BE2C (cell line): ENCODE measurements at regions not wholly inside any gene's neighbourhood (a gene's known extent, or its start where the extent isn't known, plus 50 kb on each side); places are given as distances from the start of the nearest gene placed in this dataset.

Experiments used
- DNase-seq: peaks from one replicate; pipeline ENCODE4 v3.0.0-alpha.2; 2020
- H3K27me3 ChIP-seq: fragments of 250-450 bp; sonication (Bioruptor Pico); 2 replicates; pipeline ENCODE4 v1.5.1; 2020; ENCODE audit warnings: mild to moderate bottlenecking
- H3K36me3 ChIP-seq: fragments of 250-450 bp; sonication (Bioruptor Pico); 2 replicates; pipeline ENCODE4 v1.5.1; 2020; ENCODE audit warnings: mild to moderate bottlenecking
- H3K4me1 ChIP-seq: fragments of 250-450 bp; sonication (Bioruptor Pico); 2 replicates; pipeline ENCODE4 v1.5.1; 2020
- H3K4me3 ChIP-seq: 2 replicates; pipeline ENCODE4 v1.5.1; 2011; ENCODE audit warnings: low read depth, low read length
- H3K9me3 ChIP-seq: fragments of 250-450 bp; sonication (Bioruptor Pico); 2 replicates; pipeline ENCODE4 v1.5.1; 2020
- TF ChIP-seq, protein P1 (sequence below): IDR thresholded peaks from 2 replicates; pipeline ENCODE4 v1.5.1; 2012; ENCODE audit warnings: mild to moderate bottlenecking, low read depth, low read length

DNA sequence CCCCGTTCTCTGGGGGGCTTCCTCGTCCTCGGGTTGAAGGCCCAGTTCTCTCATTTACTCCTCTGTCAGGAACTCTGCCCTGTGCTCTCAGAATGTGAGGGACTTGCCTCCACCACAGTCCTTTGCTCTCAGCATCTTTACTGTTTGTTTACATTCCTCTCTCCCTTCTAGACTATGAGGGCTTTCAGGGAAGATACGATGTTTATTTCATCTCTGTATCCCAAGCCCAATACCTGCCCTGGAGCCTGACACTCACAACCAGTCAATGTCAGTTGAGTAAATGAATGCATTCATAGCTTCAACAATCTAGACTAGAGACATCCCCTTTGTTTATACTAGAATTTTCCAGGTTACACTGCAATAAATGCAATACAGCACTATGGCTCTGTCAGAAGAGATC, 409.6 kb upstream of the CDH11 start:
- no peaks in the 10 kb centered on the region for H3K9me3 ChIP-seq
- TF ChIP-seq, protein P1, sequence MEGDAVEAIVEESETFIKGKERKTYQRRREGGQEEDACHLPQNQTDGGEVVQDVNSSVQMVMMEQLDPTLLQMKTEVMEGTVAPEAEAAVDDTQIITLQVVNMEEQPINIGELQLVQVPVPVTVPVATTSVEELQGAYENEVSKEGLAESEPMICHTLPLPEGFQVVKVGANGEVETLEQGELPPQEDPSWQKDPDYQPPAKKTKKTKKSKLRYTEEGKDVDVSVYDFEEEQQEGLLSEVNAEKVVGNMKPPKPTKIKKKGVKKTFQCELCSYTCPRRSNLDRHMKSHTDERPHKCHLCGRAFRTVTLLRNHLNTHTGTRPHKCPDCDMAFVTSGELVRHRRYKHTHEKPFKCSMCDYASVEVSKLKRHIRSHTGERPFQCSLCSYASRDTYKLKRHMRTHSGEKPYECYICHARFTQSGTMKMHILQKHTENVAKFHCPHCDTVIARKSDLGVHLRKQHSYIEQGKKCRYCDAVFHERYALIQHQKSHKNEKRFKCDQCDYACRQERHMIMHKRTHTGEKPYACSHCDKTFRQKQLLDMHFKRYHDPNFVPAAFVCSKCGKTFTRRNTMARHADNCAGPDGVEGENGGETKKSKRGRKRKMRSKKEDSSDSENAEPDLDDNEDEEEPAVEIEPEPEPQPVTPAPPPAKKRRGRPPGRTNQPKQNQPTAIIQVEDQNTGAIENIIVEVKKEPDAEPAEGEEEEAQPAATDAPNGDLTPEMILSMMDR = no peak
- no peaks in the 10 kb centered on the region for H3K36me3 ChIP-seq
- H3K27me3 ChIP-seq = no peaks in the 10 kb centered on the region
- DNase-seq = no peak
- H3K4me1 ChIP-seq = no peaks in the 10 kb centered on the region
- H3K4me3 ChIP-seq = no peak overlapping the region

DNA sequence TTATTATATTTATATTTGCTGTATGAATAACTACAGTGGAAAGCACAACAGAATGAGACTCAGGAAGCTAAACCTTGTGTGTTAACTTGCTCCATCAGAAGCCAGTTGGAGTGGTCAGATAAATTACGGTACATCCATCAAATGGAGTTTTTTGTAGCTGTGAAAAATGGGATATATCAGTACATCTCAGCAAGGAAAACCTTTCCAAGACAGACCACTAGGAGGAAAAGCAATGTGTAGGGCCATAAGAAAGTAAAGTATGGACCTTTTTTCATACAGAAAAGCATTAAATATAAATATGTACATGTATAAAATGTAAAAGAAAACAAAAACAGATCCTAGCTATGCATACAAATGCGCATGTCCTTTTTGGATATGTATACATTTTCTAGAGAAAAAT, 403.8 kb upstream of the CDH11 start:
- no peak overlapping the region for H3K4me3 ChIP-seq
- no peaks in the 10 kb centered on the region for H3K4me1 ChIP-seq
- no peak for DNase-seq
- H3K9me3 ChIP-seq = no peaks in the 10 kb centered on the region
- no peaks in the 10 kb centered on the region for H3K27me3 ChIP-seq
- no peaks in the 10 kb centered on the region for H3K36me3 ChIP-seq
- TF ChIP-seq, protein P1 = no peak

DNA sequence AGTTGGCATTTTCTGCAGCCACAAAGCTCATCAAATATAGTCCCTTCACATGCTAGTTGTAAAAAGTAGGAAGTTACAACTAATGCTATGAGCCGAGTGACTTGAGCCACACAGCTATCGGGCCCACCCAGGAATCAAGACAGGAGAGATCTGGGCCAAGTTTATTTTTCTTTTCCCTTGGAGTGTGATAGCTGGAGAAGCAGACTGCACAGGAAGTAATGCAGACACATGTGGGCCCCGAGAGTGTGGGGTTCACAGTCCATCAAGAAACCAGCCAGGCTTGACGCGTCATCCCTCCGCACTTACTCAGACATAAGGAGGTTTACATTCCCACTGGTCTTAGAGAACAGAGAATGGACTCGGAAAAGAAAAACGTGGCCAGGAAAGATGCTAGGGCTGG, 403.1 kb upstream of the CDH11 start:
- Histone ChIP-seq H3K9me3 (no peaks in the 10 kb centered on the region), H3K27me3 (no peaks in the 10 kb centered on the region), H3K4me1 (no peaks in the 10 kb centered on the region), H3K4me3 (no peak overlapping the region), H3K36me3 (no peaks in the 10 kb centered on the region)
- no peak for DNase-seq
- TF ChIP-seq, protein P1 = no peak

DNA sequence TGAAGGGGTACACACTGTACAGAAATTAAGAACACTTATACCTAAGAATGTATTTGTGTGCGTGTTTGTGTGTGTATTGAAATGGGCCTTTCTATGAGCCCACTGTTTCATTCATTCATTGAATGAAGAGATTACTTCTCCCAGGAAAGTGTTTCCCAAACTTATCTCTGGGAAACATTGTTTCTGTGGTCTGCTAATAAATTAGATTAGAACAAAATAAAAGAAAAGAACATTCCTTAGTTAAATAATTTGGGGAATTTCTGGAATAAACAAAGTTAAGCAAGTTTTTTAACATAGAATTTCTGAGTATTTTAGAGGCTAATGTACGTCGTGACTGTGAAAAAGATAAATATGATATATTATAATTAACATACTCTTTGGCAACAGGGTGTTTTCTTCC, 402.4 kb upstream of the CDH11 start:
- DNase-seq = no peak
- H3K4me1 ChIP-seq = no peaks in the 10 kb centered on the region
- H3K4me3 ChIP-seq = no peak overlapping the region
- no peaks in the 10 kb centered on the region for H3K27me3 ChIP-seq
- TF ChIP-seq, protein P1 = no peak
- no peaks in the 10 kb centered on the region for H3K36me3 ChIP-seq
- no peaks in the 10 kb centered on the region for H3K9me3 ChIP-seq

DNA sequence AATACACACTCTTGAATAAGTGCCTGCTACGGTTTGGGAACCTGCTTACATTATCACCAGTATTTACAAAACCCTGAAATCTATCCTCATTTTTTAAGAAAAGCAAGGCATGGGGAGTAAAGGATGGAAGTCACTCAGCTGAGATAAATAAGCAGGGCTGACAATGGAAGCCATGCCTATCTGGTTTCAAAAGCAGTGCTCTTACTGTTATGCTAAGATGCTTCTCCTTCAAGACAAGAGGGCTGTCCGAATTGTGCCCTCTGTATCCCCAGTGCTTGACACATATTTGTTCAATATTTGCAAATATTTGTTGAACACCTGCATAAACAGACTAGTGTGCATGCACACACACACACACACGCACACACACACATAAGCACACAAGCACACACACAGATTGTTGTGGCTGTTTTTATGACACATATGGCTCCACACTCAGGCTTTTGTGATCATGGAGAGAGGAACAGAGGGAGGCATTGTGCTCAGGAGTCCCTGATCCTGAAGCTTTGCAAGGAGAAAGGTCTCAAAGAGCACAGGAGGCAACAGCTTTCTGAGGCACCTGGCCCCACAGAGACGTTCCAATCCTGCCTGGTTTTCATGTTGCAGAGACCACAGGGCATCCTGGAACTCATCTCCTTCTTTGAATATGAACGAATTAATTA, 401.6 kb upstream of the CDH11 start:
- Histone ChIP-seq H3K36me3 (no peaks in the 10 kb centered on the region), H3K9me3 (no peaks in the 10 kb centered on the region), H3K4me3 (no peak overlapping the region), H3K27me3 (no peaks in the 10 kb centered on the region), H3K4me1 (no peaks in the 10 kb centered on the region)
- TF ChIP-seq, protein P1 = no peak
- DNase-seq = no peak

DNA sequence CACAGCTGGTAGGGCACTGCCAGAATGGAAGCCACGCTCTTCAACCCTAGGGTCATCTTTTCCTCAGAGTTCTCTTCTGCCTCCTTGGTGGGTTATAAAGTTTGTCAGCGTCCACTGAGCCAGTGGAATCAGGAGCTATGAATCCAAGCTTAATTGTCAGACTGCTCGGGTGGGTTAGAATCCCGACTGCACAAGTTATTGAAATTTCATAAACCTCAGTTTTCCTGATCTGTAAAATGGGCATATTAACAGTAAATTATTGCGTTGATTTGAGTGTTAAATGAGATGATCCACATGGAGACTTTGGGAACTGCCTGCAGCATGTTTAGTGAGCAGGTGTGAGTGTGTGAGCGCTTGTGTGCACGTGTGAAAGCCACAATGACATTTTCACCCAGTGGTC, 400.5 kb upstream of the CDH11 start:
- Histone ChIP-seq H3K9me3 (no peaks in the 10 kb centered on the region), H3K27me3 (no peaks in the 10 kb centered on the region), H3K4me1 (no peaks in the 10 kb centered on the region), H3K36me3 (no peaks in the 10 kb centered on the region), H3K4me3 (no peak overlapping the region)
- TF ChIP-seq, protein P1 = no peak
- no peak for DNase-seq
